ENCODE measurements at regions not wholly inside any gene's neighbourhood (a gene's known extent, or its start where the extent isn't known, plus 50 kb on each side); places are given as distances from the start of the nearest gene placed in this dataset.

GRCh38 chr1:54497338-54497737 is 50.7 kb upstream of the ACOT11 start:
- no peak for DNase-seq (ENCODE audit: low read depth in 2 of 3, low spot score in 2 of 3)

GRCh38 chr1:54495954-54496353 is 52.1 kb upstream of the ACOT11 start:
- no peak for DNase-seq (ENCODE audit: low read depth in 2 of 3, low spot score in 2 of 3)

GRCh38 chr1:54493608-54494007 is 54.4 kb upstream of the ACOT11 start:
- no peak for DNase-seq (ENCODE audit: low read depth in 2 of 3, low spot score in 2 of 3)

- no peak for DNase-seq (ENCODE audit: low read depth in 2 of 3, low spot score in 2 of 3)
Measured at GRCh38 chr1:54490361-54491248, 57.4 kb upstream of the ACOT11 start.

- DNase-seq (ENCODE audit: low read depth in 2 of 3, low spot score in 2 of 3) = no peak
Measured at GRCh38 chr1:54489627-54490250, 58.3 kb upstream of the ACOT11 start.

- peak; percentile 50 to 66 (median 60) for DNase-seq (ENCODE audit: low read depth in 2 of 3, low spot score in 2 of 3)
Measured at GRCh38 chr1:54488779-54489626, 59.0 kb upstream of the ACOT11 start.

- peak; percentile 36 to 56 (median 46) for DNase-seq (ENCODE audit: low read depth in 2 of 3, low spot score in 2 of 3)
Measured at GRCh38 chr1:54488065-54488750, 59.8 kb upstream of the ACOT11 start.

GRCh38 chr1:54487571-54488050 is 60.4 kb upstream of the ACOT11 start:
- no peak for DNase-seq (ENCODE audit: low read depth in 2 of 3, low spot score in 2 of 3)

- DNase-seq (ENCODE audit: low read depth in 2 of 3, low spot score in 2 of 3) = no peak
Measured at GRCh38 chr1:54486907-54487306, 61.1 kb upstream of the ACOT11 start.

GRCh38 chr1:54485416-54485815 is 62.6 kb upstream of the ACOT11 start:
- DNase-seq (ENCODE audit: low read depth in 2 of 3, low spot score in 2 of 3) = no peak

- DNase-seq (ENCODE audit: low read depth in 2 of 3, low spot score in 2 of 3) = no peak
Measured at GRCh38 chr1:54483875-54484437, 64.1 kb upstream of the ACOT11 start.

- no peak for DNase-seq (ENCODE audit: low read depth in 2 of 3, low spot score in 2 of 3)
Measured at GRCh38 chr1:54481201-54481884, 66.7 kb upstream of the ACOT11 start.

- DNase-seq (ENCODE audit: low read depth in 2 of 3, low spot score in 2 of 3) = no peak
Measured at GRCh38 chr1:54480525-54480848, 67.5 kb upstream of the ACOT11 start.

GRCh38 chr1:54479841-54480524 is 68.0 kb upstream of the ACOT11 start:
- no peak for DNase-seq (ENCODE audit: low read depth in 2 of 3, low spot score in 2 of 3)

GRCh38 chr1:54479251-54479650 is 68.8 kb upstream of the ACOT11 start:
- no peak for DNase-seq (ENCODE audit: low read depth in 2 of 3, low spot score in 2 of 3)

GRCh38 chr1:54477153-54477561 is 70.9 kb upstream of the ACOT11 start:
- no peak for DNase-seq (ENCODE audit: low read depth in 2 of 3, low spot score in 2 of 3)

GRCh38 chr1:54476530-54477109 is 70.4 kb upstream of the SSBP3 start:
- no peak for DNase-seq (ENCODE audit: low read depth in 2 of 3, low spot score in 2 of 3)

- no peak for DNase-seq (ENCODE audit: low read depth in 2 of 3, low spot score in 2 of 3)
Measured at GRCh38 chr1:54475946-54476516, 69.8 kb upstream of the SSBP3 start.

GRCh38 chr1:54475357-54475881 is 69.2 kb upstream of the SSBP3 start:
- no peak for DNase-seq (ENCODE audit: low read depth in 2 of 3, low spot score in 2 of 3)
